Thymus (tissue), 11 donors: ENCODE measurements at regions not wholly inside any gene's neighbourhood (a gene's known extent, or its start where the extent isn't known, plus 50 kb on each side); places are given as distances from the start of the nearest gene placed in this dataset.
A peak's percentile ranks its signal among the peaks of the same experiment; 100 is the strongest.

Experiments
- DNase-seq, 9 donors: peaks; one replicate each; pipeline ENCODE4 v3.0.0-alpha.2; 2013; ENCODE audit warnings: low spot score in 9 of 9, low read depth in 6 of 9, missing footprints in 1 of 9
- H3K27ac ChIP-seq, 2 donors: one replicate each; pipeline ENCODE4 v1.5.1; 2013; ENCODE audit warnings: control low read depth in 1 of 2, low read depth in 1 of 2, low read length in 1 of 2, mild to moderate bottlenecking in 1 of 2, moderate library complexity in 1 of 2
- H3K27me3 ChIP-seq, 2 donors: one replicate each; pipeline ENCODE4 v1.5.1; 2013; ENCODE audit warnings: low read length in 1 of 2; ENCODE audit not compliant: control insufficient read depth in 2 of 2, insufficient read depth in 1 of 2
- H3K36me3 ChIP-seq, 2 donors: one replicate each; pipeline ENCODE4 v1.5.1; 2013; ENCODE audit warnings: low read length in 1 of 2, mild to moderate bottlenecking in 1 of 2, moderate library complexity in 1 of 2; ENCODE audit not compliant: control insufficient read depth in 2 of 2, insufficient read depth in 2 of 2
- H3K4me1 ChIP-seq, 2 donors: one replicate each; pipeline ENCODE4 v1.5.1; 2013; ENCODE audit warnings: low read length in 2 of 2; ENCODE audit not compliant: control insufficient read depth in 2 of 2, insufficient read depth in 2 of 2
- H3K4me3 ChIP-seq, 2 donors: one replicate each; pipeline ENCODE4 v1.5.1; 2013; ENCODE audit warnings: low read length in 2 of 2, control low read depth in 1 of 2, mild to moderate bottlenecking in 1 of 2
- H3K9me3 ChIP-seq, 2 donors: one replicate each; pipeline ENCODE4 v1.5.1; 2013; ENCODE audit warnings: low read length in 1 of 2, mild to moderate bottlenecking in 1 of 2; ENCODE audit not compliant: control insufficient read depth in 2 of 2, insufficient read depth in 1 of 2
- WGBS: extraction: QIAGEN DNeasy Blood & Tissue Kit; methylation state at CpG from one replicate; pipeline ENCODE4 v1.1.7; 2013; 5-methylcytosine and 5-hydroxymethylcytosine counted together
- donor health status: healthy.

DNA sequence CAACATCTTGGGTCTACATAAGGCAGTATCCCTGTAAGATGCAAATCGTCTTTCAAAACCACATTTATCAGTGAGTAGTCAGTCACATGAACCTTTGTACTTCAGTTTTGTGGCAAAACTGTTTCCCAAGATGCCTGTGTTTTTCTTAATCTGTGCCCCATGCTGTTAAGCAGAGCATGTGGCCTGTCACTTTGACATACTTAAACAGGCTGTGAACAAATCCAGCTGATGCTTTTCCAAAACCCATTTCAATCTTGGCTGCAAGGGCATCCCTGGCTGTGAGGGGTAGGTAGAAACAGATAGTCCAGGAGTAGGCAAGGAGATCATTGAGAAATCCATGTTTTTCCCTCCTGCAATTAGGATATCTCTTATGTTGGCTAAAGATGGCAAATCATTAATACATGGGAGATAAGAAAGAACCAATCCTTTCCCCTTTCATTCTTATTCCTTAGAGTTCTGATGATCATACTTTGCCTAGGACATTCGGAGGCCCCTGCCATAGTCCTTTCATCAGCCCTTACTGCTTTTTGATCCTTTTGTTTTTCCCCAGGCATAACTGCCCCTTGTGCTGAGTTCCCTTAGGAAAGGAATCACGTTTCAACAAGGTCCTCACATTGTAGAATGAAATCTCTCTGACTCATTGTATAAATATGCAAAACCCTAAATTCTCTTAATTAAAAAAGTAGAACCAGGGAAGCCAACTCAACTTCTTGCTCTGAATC, 121.1 kb upstream of the EEA1 start:
- peak in 1 of 9 donors; percentile 28 for DNase-seq
- Histone ChIP-seq H3K9me3 (no peaks in the 10 kb centered on the region), H3K4me1 (peaks cover 2 to 9% of the 10 kb centered on the region in 2 donors), H3K4me3 (no peak overlapping the region), H3K27ac (no peak overlapping the region), H3K27me3 (no peaks in the 10 kb centered on the region), H3K36me3 (no peaks in the 10 kb centered on the region)
- 72% methylated on average over 3 of the region's 3 CpGs for WGBS

DNA sequence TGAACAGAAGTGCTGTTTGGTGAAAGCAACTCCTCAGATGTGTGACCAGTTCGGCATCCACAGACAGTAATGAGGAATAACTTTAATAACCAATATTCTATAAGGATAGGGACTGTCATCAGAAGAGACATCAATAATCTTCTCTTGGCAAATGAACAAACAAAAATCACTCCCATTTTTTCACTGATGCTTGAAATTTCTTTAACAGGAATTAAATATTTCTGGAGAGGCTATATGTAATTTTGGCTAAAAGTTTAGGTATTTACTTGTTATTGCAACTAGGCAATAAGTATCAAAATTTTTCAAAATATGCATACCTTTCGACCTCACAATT, 121.6 kb upstream of the EEA1 start:
- Histone ChIP-seq H3K27me3 (no peaks in the 10 kb centered on the region), H3K9me3 (no peaks in the 10 kb centered on the region), H3K4me3 (no peak overlapping the region), H3K4me1 (peaks cover 2 to 9% of the 10 kb centered on the region in 2 donors), H3K36me3 (no peaks in the 10 kb centered on the region), H3K27ac (no peak overlapping the region)
- DNase-seq, result no peak
- 95% methylated on average over 2 of the region's 2 CpGs for WGBS

DNA sequence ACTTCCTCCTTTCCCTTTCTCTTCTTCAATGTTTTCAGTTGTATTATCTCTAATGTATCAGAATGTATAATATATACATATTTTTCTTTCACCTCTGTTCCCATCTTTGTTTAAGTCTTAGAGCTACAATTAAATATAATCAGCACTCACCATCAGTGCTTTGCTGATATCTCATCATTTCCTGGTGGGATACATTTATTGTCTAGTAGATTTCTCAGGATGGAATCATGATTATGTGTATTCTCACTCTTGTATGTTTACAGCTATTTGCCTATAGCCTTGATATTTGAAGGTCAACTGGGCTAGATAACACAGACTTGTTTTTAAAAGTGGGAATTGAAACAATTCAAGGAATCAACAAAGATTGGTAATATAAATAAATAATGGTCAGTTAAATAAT, 124.9 kb upstream of the EEA1 start:
- Histone ChIP-seq H3K36me3 (no peaks in the 10 kb centered on the region), H3K4me1 (peaks cover 2 to 8% of the 10 kb centered on the region in 2 donors), H3K27ac (no peak overlapping the region), H3K4me3 (no peak overlapping the region), H3K27me3 (no peaks in the 10 kb centered on the region), H3K9me3 (no peaks in the 10 kb centered on the region)
- no peak for DNase-seq

DNA sequence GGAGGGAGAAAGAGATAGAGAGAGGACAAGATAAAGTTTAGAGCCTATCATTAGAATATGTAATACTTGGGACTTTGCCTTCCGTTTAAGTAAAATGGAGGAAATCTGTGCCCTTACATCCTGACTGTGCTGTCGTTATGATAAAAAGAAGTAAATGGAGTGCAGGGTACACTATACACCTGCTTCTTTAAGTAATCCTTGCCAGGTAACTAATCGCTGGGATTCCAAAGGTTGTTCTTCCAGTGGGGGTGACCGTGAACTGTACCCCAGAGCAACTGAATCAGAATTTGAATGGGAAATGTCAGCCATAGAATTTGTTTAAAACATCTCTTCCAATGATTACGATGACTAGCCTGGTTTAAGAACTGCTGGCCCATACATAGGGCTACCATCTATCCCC, 126.1 kb upstream of the EEA1 start:
- Histone ChIP-seq H3K4me3 (no peak overlapping the region), H3K36me3 (no peaks in the 10 kb centered on the region), H3K9me3 (no peaks in the 10 kb centered on the region), H3K4me1 (no peaks in the 10 kb centered on the region), H3K27ac (no peak overlapping the region), H3K27me3 (no peaks in the 10 kb centered on the region)
- WGBS, result 97% methylated on average over 5 of the region's 5 CpGs
- no peak for DNase-seq

DNA sequence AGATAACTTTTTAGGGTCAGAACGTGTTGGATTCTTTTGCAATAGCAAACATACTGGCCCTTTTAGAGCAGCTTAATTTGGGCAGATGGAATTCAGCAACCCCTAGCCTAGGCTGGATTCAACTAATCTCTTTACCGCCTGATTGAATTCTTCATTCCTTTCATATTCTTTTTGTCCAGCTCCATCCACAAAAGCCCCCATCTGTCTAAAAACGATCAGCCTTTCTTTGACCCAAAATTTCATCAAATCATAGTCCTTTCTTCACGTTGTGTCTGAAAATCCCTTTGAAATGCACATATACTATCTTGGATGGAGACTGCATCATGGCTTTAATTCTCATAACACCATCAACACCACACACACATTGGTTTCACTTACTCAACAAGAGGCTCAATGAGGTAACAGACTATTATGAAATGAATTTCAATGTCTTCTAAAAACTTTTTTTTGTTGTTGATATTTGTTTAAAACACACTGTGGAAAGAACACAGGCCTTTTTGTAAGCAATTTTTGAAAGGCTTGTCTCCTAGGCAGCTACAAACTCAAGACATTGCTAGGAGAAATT, 128.0 kb upstream of the EEA1 start:
- Histone ChIP-seq H3K36me3 (no peaks in the 10 kb centered on the region), H3K9me3 (no peaks in the 10 kb centered on the region), H3K27me3 (no peaks in the 10 kb centered on the region), H3K4me3 (no peak overlapping the region), H3K4me1 (peaks cover 0 to 3% of the 10 kb centered on the region in 2 donors), H3K27ac (no peak overlapping the region)
- WGBS, result 96% methylated on average over 4 of the region's 4 CpGs
- DNase-seq, result no peak

DNA sequence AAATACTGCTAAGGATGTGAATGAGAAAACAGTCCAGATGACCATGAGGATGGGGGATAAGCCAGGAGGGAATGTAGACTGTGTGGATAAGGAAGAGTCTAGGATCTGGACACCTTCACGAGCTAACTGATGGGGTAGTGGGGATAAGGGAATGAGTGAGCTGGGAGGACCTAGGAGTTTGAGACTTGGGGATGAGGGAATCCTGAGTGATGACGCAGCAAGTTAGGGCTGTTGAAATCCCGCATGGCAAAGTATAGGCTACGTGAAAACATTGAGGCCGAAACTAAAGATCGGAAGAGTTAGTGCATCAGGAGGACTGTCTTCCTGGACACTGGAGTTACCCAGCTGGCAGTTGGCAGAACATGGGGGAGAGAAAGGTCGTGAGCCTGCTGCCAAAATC, 129.2 kb upstream of the EEA1 start:
- no peak for DNase-seq
- Histone ChIP-seq H3K9me3 (no peaks in the 10 kb centered on the region), H3K27ac (no peak overlapping the region), H3K36me3 (no peaks in the 10 kb centered on the region), H3K27me3 (no peaks in the 10 kb centered on the region), H3K4me1 (peaks cover 0 to 5% of the 10 kb centered on the region in 2 donors), H3K4me3 (no peak overlapping the region)
- WGBS, result 94% methylated on average over 7 of the region's 7 CpGs

DNA sequence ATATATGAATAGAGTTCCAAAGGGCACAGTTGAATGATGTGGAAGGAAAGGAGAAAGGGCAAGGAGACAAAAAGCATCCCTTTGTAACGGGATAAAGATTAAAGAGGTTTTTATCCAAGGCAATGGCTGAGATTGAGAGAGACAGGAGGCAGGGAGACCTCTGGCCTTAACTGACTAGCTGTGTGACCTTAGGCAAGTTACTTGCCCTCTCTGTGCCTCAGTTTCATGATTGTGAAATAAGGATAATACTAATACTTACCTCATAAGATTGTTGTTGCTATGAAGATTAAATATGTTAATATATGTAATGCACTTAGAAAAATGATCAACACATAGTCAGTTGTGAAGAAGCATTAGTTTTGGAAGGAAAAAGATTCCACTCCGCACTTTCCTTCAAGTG, 130.2 kb upstream of the EEA1 start:
- Histone ChIP-seq H3K4me3 (no peak overlapping the region), H3K9me3 (no peaks in the 10 kb centered on the region), H3K27me3 (no peaks in the 10 kb centered on the region), H3K27ac (no peak overlapping the region), H3K4me1 (peaks cover 0 to 5% of the 10 kb centered on the region in 2 donors), H3K36me3 (no peaks in the 10 kb centered on the region)
- WGBS, result 98% methylated on average over 2 of the region's 2 CpGs
- no peak for DNase-seq

DNA sequence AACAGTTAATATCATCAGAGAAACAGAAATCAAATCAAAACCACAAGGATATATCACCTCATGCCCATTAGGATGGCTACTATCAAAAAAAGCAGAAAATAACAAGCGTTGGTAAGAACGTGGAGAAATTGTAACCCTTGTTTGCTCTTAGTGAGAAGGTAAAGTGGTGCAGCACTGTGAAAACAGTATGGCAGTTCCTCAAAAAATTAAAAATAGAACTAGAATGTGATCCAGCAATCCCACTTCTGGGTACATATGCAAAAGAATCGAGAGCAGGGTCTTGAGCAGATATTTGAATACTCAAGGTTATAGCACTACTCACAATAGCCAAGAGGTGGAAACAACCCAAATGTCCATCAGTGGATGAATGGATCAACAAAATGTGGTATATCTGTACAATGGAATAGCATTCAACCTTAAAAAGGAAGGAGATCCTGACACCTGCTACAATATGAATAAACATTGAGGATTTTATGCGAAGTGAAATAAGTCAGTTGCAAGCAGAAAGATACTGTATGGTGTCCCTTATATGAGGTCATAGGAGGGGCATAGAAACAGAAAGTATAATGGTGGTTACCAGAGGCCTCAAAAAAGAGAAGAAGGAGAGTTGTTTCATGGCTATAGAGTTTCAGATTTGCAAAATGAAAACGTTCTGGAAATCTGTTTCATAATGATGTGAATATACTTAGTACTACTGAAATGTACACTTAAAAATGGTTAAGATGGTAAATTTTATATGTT, 131.0 kb upstream of the EEA1 start:
- Histone ChIP-seq H3K4me3 (no peak overlapping the region), H3K36me3 (no peaks in the 10 kb centered on the region), H3K27ac (no peak overlapping the region), H3K4me1 (peaks cover 0 to 5% of the 10 kb centered on the region in 2 donors), H3K27me3 (no peaks in the 10 kb centered on the region), H3K9me3 (no peaks in the 10 kb centered on the region)
- peak in 1 of 9 donors; percentile 24 for DNase-seq
- 65% methylated on average over 5 of the region's 5 CpGs for WGBS

DNA sequence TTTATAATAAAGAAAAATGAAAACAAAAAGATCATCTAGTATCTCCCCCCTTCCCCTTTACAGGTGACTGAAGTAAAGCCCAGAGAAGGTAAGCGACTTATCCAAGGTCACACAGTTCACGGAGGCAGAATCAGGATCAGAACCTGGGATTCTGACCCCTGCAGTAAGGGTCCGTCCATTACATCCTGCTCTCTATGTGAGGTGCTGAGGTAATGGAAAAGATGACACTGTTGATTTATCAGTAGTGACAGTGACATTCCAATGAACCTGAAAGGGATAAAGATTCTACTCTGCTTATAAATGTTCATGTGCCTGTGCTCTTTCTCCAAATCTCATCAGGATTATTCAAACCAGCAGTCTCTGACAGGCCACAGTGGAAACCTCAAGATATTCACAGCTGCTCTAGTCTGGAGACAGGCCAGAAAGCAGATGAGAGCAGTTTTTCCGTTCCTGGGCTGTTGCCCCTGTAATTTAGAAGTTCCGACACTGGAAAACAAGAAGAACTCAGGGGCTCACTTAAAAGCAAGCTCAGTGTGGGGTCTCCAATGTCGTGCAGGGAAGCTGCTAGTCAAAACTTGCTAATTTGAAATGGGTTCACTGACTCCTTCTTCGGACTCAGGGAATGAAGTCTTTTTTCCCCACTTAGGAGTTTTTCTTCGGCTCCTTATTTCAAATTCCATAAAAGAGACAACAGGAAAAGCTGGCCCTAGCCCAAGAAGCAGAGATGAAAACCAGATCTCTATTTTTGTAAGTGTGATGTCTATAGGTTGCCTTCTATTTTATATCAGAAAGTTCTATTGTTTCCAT, 131.8 kb upstream of the EEA1 start:
- Histone ChIP-seq H3K9me3 (no peaks in the 10 kb centered on the region), H3K27me3 (no peaks in the 10 kb centered on the region), H3K4me3 (no peak overlapping the region), H3K4me1 (peaks cover 0 to 5% of the 10 kb centered on the region in 2 donors), H3K36me3 (no peaks in the 10 kb centered on the region), H3K27ac (peak overlapping the region in 1 of 2 donors; percentile 27)
- WGBS, result 74% methylated on average over 8 of the region's 8 CpGs
- DNase-seq, result peak in 1 of 9 donors; percentile 12
